GM12892 (cell line): ENCODE measurements at regions not wholly inside any gene's neighbourhood (a gene's known extent, or its start where the extent isn't known, plus 50 kb on each side); places are given as distances from the start of the nearest gene placed in this dataset.

Source experiments
- DNase-seq: peaks from one replicate; pipeline ENCODE4 v3.0.0; 2011; ENCODE audit not compliant: insufficient read length
- FAIRE-seq: peaks from 2 replicates; lab custom pipeline; 2011; peaks lifted over from hg19 to GRCh38; lab: Jason Lieb, UNC
- POLR2A ChIP-seq: IDR thresholded peaks from 2 replicates; pipeline ENCODE4 v1.6.1; 2011; ENCODE audit warnings: low read depth, low read length, control low read depth
- POLR2AphosphoS5 ChIP-seq: IDR thresholded peaks from 2 replicates; pipeline ENCODE4 v1.6.1; 2011; ENCODE audit warnings: low read depth, low read length, control low read depth
- TAF1 ChIP-seq: IDR thresholded peaks from 2 replicates; pipeline ENCODE4 v1.6.1; 2011; ENCODE audit warnings: low read depth, mild to moderate bottlenecking, control low read depth, low read length, borderline replicate concordance

- TF ChIP-seq POLR2A: no peak
- no peak for FAIRE-seq
- DNase-seq: no peak
These were observed 115.0 kb upstream of the SEC14L1 start for GRCh38 chr17:77025781-77026180.

- FAIRE-seq: no peak
- no peak for DNase-seq
- TF ChIP-seq POLR2AphosphoS5 (no peak), POLR2A (no peak), TAF1 (no peak)
These were observed 113.4 kb upstream of the SEC14L1 start for GRCh38 chr17:77027271-77027889.

GRCh38 chr17:77028900-77029299 is 111.9 kb upstream of the SEC14L1 start:
- TF ChIP-seq POLR2A (no peak), POLR2AphosphoS5 (no peak), TAF1 (no peak)
- no peak for FAIRE-seq
- no peak for DNase-seq

- FAIRE-seq: no peak
- DNase-seq: no peak
- TF ChIP-seq TAF1: no peak
- TF ChIP-seq POLR2A: no peak
- no peak for TF ChIP-seq POLR2AphosphoS5
These were observed 107.8 kb upstream of the SEC14L1 start for GRCh38 chr17:77032929-77033328.

GRCh38 chr17:77033892-77034404 is 106.8 kb upstream of the SEC14L1 start:
- FAIRE-seq (no peak), DNase-seq (no peak)
- no peak for TF ChIP-seq TAF1
- TF ChIP-seq POLR2A: no peak
- no peak for TF ChIP-seq POLR2AphosphoS5

GRCh38 chr17:77034677-77035424 is 105.9 kb upstream of the SEC14L1 start:
- DNase-seq: no peak
- TF ChIP-seq POLR2A: no peak
- no peak for TF ChIP-seq TAF1
- TF ChIP-seq POLR2AphosphoS5: no peak

GRCh38 chr17:77035526-77035925 is 105.2 kb upstream of the SEC14L1 start:
- no peak for DNase-seq
- no peak for FAIRE-seq
- no peak for TF ChIP-seq POLR2A
- no peak for TF ChIP-seq TAF1
- no peak for TF ChIP-seq POLR2AphosphoS5

More at GRCh38 chr17:77034677-77035424, 105.9 kb upstream of the SEC14L1 start:
- no peak for FAIRE-seq

- DNase-seq: no peak
- TF ChIP-seq TAF1: no peak
- TF ChIP-seq POLR2AphosphoS5: no peak
- no peak for TF ChIP-seq POLR2A
- no peak for FAIRE-seq
These were observed 104.5 kb upstream of the SEC14L1 start for GRCh38 chr17:77036136-77036840.

- TF ChIP-seq POLR2AphosphoS5 (no peak), POLR2A (no peak), TAF1 (no peak)
- FAIRE-seq (no peak), DNase-seq (no peak)
These were observed 103.9 kb upstream of the SEC14L1 start for GRCh38 chr17:77036841-77037381.

GRCh38 chr17:77037943-77038342 is 102.8 kb upstream of the SEC14L1 start:
- no peak for DNase-seq
- TF ChIP-seq POLR2AphosphoS5 (no peak), TAF1 (no peak), POLR2A (no peak)
- no peak for FAIRE-seq

- no peak for TF ChIP-seq POLR2AphosphoS5
- FAIRE-seq (no peak), DNase-seq (no peak)
These were observed 101.7 kb upstream of the SEC14L1 start for GRCh38 chr17:77038884-77039555.
